ENCODE measurements at regions not wholly inside any gene's neighbourhood (a gene's known extent, or its start where the extent isn't known, plus 50 kb on each side); places are given as distances from the start of the nearest gene placed in this dataset.

DNA sequence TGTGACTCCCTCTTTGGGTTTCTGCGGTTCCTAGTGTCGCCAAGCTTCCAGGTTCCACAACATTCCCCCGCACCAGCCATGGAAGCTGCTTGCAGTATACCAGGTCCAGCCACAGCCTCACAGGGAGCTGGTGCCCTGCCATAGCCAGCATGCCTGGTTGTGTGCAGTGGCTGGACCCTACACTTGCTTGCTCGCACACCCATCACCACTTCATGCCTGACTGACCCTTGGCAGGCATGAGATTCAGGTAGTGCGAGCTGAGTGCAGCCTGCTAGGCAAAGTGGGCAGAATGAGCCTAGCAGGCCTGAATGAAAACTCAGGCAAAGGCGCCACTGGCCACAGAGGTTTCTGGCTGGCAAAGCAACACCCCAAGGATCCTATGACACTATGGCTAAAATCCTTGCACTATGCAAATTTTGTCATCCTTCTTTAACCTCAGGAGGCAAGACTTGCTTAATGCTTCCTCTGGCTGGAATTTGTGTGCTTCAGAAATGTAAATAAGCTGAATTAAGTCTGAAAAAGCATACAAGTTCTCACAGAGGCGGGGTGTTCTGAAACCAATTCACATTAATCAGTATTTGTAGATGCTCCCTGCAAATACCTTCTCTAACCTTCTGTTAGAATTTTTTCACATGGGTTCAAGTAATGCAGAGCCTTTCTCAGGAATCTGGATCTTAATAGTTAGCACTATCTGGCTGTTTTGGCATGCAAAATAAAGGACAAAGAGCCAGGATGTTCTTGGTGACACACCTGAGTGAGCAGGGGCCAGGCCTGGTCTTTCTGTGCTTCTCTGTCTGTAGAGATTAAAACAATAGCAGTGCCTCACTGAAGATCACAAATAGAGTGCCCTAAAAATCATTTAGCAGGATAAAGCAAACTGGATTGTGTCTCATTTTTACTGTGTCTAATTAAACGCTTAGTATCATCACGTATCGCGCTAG is 256.9 kb downstream of the GPATCH2 start:
- DNase-seq (ENCODE audit: low spot score in 2 of 2) (no peak), ATAC-seq (peak; percentile 24)
- H3K27ac Mint-ChIP-seq = no peak overlapping the region

DNA sequence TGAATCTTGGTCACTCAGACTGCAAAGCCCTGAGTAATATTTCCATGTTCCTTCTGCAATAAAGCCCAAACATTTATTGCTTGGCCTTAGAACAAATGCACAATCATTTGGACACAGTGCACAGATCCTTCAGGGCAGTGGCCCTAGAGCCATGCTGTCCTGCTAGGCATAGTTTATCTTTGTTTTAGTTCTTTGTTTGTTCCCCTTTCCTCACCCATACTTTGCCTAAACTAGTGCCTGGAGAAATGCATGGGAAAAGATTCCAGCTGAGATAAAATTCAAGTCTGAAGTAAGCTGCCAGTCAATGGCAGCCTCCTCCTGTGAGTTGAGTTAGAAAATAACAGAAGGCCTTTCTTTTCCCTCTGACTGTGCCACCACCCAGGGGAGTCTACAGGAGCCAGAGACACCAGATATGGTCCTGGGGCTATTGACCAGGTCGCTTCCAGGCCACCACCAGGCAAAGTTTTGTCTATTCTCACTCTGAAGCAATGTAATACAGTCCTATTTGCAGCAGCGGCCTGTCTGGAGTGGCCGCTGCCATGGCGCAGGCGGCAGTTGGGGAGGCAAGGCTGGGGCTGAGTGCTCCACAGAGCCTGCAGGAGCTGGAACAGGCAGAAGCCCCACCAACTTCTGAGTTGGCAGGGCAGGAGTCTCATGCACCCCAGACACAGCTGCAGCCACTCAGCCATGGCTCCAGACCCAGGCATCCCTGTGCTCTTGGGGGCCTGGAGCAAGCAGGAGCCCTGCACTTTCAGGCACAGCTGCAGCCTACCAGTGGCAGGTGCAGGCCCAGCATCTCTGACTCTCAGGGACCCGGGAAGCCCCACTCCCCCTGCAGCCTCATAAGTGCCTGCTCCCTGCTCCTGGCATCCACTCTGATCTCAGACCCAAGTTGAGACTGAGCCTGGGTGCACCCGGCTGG is 258.6 kb downstream of the GPATCH2 start:
- Mint-ChIP-seq H3K27ac (no peak overlapping the region), H3K9me3 (peaks cover 6% of the 10 kb centered on the region), H3K4me3 (no peak overlapping the region), H3K36me3 (no peaks in the 10 kb centered on the region), H3K4me1 (peaks cover 7% of the 10 kb centered on the region)
- ATAC-seq (peak; percentile 40), DNase-seq (ENCODE audit: low spot score in 2 of 2) (no peak)

More for the DNA sequence above, 256.9 kb downstream of the GPATCH2 start:
- H3K9me3 Mint-ChIP-seq = peaks cover 11% of the 10 kb centered on the region
- peaks cover 6% of the 10 kb centered on the region for H3K4me1 Mint-ChIP-seq
- H3K36me3 Mint-ChIP-seq = no peaks in the 10 kb centered on the region
- no peak overlapping the region for H3K4me3 Mint-ChIP-seq

DNA sequence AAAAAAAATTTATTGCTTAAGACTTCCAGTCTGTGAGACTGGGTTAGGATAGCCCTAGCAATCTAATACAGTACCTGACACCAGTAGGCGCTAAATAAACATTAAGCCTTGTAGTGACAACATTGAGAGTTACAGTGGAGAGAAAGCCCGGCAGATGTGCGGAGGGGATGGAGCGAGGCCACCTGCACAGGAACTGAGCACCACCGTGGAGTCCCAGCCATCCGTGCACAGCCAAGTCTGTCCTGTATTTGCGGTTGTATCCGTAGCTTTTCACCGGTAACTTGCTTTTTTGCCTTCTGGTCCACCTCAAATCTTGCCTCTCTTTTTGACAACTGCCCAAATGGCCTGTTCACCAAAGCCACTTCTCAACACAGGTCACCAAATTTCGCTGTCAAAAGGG is 260.1 kb downstream of the GPATCH2 start:
- peaks cover 7% of the 10 kb centered on the region for H3K4me1 Mint-ChIP-seq
- DNase-seq (ENCODE audit: low spot score in 2 of 2) (no peak), ATAC-seq (no peak)
- no peaks in the 10 kb centered on the region for H3K36me3 Mint-ChIP-seq
- H3K4me3 Mint-ChIP-seq = no peak overlapping the region
- H3K27ac Mint-ChIP-seq = no peak overlapping the region
- peaks cover 4% of the 10 kb centered on the region for H3K9me3 Mint-ChIP-seq

DNA sequence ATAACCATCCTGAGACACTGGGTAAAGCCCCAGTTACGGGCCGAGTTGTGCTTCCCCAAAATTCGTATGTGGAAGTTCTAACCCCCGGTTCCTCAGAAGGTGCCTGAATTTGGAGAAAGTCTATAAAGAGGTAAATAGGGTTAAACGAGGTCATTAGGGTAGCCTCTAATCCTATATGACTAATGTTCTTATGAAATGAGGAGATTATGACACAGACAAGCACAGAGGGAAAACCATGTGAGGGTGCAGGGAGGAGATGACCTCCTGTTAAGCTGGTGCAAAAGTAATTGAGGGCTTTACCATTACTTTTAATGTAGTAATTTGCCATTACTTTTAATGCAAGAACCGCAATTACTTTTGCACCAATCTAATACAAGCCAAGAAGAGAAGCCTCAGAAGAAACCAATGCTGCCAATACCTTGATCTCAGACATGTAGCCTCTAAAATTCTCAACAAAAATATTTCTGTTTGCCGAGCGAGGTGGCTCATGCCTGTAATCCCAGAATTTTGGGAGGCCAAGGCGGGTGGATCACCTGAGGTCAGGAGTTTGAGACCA is 260.8 kb downstream of the GPATCH2 start:
- no peak for DNase-seq (ENCODE audit: low spot score in 2 of 2)
- peaks cover 7% of the 10 kb centered on the region for H3K4me1 Mint-ChIP-seq
- no peak overlapping the region for H3K4me3 Mint-ChIP-seq
- no peak overlapping the region for H3K27ac Mint-ChIP-seq
- ATAC-seq = no peak
- no peaks in the 10 kb centered on the region for H3K36me3 Mint-ChIP-seq
- H3K9me3 Mint-ChIP-seq = peaks cover 4% of the 10 kb centered on the region

- Mint-ChIP-seq H3K27ac (no peak overlapping the region), H3K4me3 (no peak overlapping the region), H3K4me1 (peaks cover 7% of the 10 kb centered on the region), H3K36me3 (no peaks in the 10 kb centered on the region), H3K9me3 (peaks cover 4% of the 10 kb centered on the region)
- DNase-seq (ENCODE audit: low spot score in 2 of 2) (no peak), ATAC-seq (no peak)
Observed at GRCh38 chr1:217369271-217369981, 261.5 kb downstream of the GPATCH2 start.

- peaks cover 2% of the 10 kb centered on the region for H3K4me1 Mint-ChIP-seq
- no peak for ATAC-seq
Observed at GRCh38 chr1:217364220-217364619, 266.7 kb downstream of the GPATCH2 start.

GRCh38 chr1:217363319-217363718 is 267.6 kb downstream of the GPATCH2 start:
- H3K9me3 Mint-ChIP-seq = no peaks in the 10 kb centered on the region
- H3K36me3 Mint-ChIP-seq = no peaks in the 10 kb centered on the region
- H3K4me1 Mint-ChIP-seq = no peaks in the 10 kb centered on the region
- H3K4me3 Mint-ChIP-seq = no peak overlapping the region
- ATAC-seq = peak; percentile 24
- H3K27ac Mint-ChIP-seq = no peak overlapping the region
- no peak for DNase-seq (ENCODE audit: low spot score in 2 of 2)

More at GRCh38 chr1:217364220-217364619, 266.7 kb downstream of the GPATCH2 start:
- Mint-ChIP-seq H3K27ac (no peak overlapping the region), H3K9me3 (no peaks in the 10 kb centered on the region), H3K36me3 (no peaks in the 10 kb centered on the region), H3K4me3 (no peak overlapping the region)
- DNase-seq (ENCODE audit: low spot score in 2 of 2) = no peak

DNA sequence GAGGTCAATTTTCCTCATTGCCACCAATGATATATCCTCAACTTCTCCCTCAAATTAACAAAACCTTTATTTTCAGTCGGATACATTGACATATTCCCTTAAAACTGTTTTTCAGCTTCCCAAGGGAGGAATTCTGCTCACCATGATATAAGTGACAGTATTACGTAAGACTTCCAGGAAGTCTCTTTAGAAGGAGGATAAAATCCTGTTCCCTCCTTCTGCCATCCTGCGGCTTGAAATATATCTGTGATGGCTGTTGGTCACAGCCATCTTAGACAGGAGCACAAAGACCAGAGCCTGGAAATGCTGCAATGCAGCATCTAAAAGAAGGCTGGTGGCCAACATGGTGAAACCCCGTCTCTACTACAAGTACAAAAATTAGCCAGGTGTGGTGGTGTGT is 270.4 kb downstream of the GPATCH2 start:
- Mint-ChIP-seq H3K4me3 (no peak overlapping the region), H3K27ac (no peak overlapping the region), H3K4me1 (no peaks in the 10 kb centered on the region), H3K9me3 (no peaks in the 10 kb centered on the region), H3K36me3 (no peaks in the 10 kb centered on the region)
- DNase-seq (ENCODE audit: low spot score in 2 of 2) (no peak), ATAC-seq (no peak)

- H3K36me3 Mint-ChIP-seq = no peaks in the 10 kb centered on the region
- H3K4me3 Mint-ChIP-seq = no peak overlapping the region
- no peaks in the 10 kb centered on the region for H3K4me1 Mint-ChIP-seq
- H3K9me3 Mint-ChIP-seq = peaks cover 6% of the 10 kb centered on the region
- no peak overlapping the region for H3K27ac Mint-ChIP-seq
- DNase-seq (ENCODE audit: low spot score in 2 of 2) (no peak), ATAC-seq (no peak)
Observed at GRCh38 chr1:217354895-217355294, 276.0 kb downstream of the GPATCH2 start.

DNA sequence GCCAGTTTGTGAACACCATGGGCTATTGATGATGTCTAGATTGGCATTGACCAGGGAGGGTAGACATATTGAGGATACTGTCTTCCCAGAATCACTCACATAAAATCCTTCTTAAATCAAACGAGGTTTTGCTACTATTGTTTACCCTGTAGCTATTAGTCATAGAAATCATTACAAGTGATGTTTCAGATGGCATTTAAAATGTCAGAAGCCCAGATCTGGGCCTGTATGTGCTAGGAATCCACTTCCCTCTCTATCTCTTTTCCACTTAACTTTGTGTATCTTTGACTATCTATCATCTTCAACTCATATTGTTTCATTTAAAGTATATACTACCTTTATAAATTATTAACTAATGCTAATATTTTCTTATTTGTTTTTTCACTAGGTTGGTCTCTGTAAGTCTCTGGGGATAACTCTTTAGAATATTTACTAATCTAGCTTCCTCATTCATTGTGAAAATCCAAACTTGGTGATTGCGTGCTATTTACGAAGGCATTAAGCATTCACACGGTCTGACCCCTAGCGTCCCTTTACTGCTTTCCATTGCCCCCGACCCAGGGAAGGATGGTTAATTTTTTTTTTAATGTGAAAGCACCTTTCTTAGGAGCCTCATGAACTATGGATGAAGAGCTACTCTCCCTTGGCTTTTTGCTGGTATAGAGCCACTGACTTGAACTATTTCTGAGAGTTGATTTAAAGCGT is 281.8 kb downstream of the GPATCH2 start:
- Mint-ChIP-seq H3K36me3 (no peaks in the 10 kb centered on the region), H3K27ac (no peak overlapping the region), H3K4me3 (no peak overlapping the region), H3K4me1 (no peaks in the 10 kb centered on the region), H3K9me3 (peaks cover 10% of the 10 kb centered on the region)
- ATAC-seq = no peak
- DNase-seq (ENCODE audit: low spot score in 2 of 2) = no peak

DNA sequence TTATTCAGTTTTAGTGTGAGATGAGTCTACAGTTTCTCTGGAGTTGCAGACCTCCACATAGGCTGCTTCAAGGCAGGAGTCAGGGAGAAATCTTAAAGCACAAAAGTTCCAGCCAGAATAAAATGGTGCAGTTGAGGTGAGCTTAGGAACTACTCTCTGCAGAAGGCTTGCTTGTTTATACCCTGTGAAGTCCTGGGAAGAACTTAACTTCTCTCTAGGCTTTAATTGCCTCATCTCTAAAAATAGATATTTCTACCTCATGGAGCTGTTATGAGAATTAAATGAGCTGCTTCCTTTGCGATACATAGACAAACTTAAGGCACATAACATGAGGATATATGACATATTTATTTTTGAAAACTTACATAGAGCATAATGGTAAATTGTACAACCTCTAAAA is 286.2 kb downstream of the GPATCH2 start:
- Mint-ChIP-seq H3K9me3 (peaks cover 3% of the 10 kb centered on the region), H3K4me1 (no peaks in the 10 kb centered on the region), H3K36me3 (no peaks in the 10 kb centered on the region), H3K4me3 (no peak overlapping the region), H3K27ac (no peak overlapping the region)
- ATAC-seq (no peak), DNase-seq (ENCODE audit: low spot score in 2 of 2) (no peak)

DNA sequence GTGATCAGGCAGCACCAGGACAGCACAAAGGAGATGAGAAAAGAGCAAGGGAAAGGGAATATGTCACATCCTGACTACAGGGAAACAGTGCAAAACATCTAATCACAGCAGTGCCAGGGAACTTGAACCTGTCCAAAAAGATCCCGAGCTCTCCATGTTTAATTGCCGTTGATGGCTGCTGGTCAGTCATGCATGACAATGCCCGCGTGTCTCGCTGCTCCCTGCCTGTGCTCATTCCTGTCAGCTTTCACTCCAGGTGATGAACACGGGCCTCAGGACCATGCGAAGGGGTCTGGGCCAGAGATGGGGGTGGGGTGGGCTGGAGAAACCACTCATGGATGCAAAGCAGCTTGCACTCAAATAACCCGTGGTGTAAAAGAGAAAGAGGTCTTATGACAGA is 287.0 kb downstream of the GPATCH2 start:
- no peak for DNase-seq (ENCODE audit: low spot score in 2 of 2)
- peaks cover 3% of the 10 kb centered on the region for H3K9me3 Mint-ChIP-seq
- no peaks in the 10 kb centered on the region for H3K36me3 Mint-ChIP-seq
- no peak overlapping the region for H3K27ac Mint-ChIP-seq
- no peak for ATAC-seq
- H3K4me1 Mint-ChIP-seq = no peaks in the 10 kb centered on the region
- no peak overlapping the region for H3K4me3 Mint-ChIP-seq

GRCh38 chr1:217342105-217342504 is 288.8 kb downstream of the GPATCH2 start:
- ATAC-seq (no peak), DNase-seq (ENCODE audit: low spot score in 2 of 2) (no peak)
- Mint-ChIP-seq H3K9me3 (no peaks in the 10 kb centered on the region), H3K4me3 (no peak overlapping the region), H3K27ac (no peak overlapping the region), H3K4me1 (no peaks in the 10 kb centered on the region), H3K36me3 (no peaks in the 10 kb centered on the region)

DNA sequence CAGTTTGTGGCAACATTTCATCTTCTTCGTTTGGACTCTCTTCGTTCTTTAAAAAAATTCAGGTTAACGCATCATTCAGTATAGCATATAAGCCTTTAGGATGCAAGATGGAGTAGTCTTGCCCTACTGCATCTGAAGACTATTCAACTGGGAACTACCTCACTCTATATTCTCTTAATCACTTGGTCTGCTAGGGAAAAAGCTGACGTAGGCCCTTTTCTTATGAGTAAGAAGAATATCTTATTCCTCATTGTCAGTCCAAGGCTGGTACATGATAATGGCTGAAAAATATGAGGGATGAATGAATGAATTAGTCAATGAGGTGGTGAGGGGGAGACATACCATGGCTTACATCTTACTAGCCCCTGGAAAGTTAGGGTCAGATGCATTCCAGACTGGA is 294.2 kb downstream of the GPATCH2 start:
- ATAC-seq = no peak
- no peak overlapping the region for H3K4me3 Mint-ChIP-seq
- H3K4me1 Mint-ChIP-seq = no peaks in the 10 kb centered on the region
- H3K36me3 Mint-ChIP-seq = no peaks in the 10 kb centered on the region
- H3K27ac Mint-ChIP-seq = no peak overlapping the region
- H3K9me3 Mint-ChIP-seq = peaks cover 3% of the 10 kb centered on the region
- no peak for DNase-seq (ENCODE audit: low spot score in 2 of 2)
